DMS153 (cell line): ENCODE measurements at regions not wholly inside any gene's neighbourhood (a gene's known extent, or its start where the extent isn't known, plus 50 kb on each side); places are given as distances from the start of the nearest gene placed in this dataset.

ENCODE experiments used
- DNase-seq: peaks from one replicate; lab custom pipeline; 2025; lab: John Stamatoyannopoulos, UW

- no peak for DNase-seq
These were observed 180.8 kb upstream of the CAMK1G start for GRCh38 chr1:209402697-209403096.

- no peak for DNase-seq
These were observed 179.6 kb upstream of the CAMK1G start for GRCh38 chr1:209403921-209404320.

DNA sequence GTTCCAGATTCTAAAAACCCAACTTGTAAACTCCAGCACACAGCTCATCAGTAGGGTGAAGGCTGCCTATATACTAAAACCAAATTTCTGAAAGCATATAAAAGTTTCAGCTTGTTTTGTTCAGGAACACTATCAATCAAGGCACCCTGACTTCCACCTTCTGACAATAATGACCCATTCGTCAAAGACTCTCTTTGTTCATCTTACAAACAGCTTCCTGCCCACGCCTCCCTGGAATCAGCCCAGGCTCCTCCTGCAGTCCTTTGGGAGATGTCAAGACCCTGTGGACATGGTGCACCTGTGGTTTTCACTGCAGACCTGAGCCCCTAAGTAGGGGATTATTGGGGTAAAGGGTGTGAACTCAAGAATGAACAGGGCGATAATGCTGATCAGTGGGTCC lies 178.9 kb upstream of the CAMK1G start:
- DNase-seq = no peak

- no peak for DNase-seq
These were observed 178.2 kb upstream of the CAMK1G start for GRCh38 chr1:209405183-209405814.

DNA sequence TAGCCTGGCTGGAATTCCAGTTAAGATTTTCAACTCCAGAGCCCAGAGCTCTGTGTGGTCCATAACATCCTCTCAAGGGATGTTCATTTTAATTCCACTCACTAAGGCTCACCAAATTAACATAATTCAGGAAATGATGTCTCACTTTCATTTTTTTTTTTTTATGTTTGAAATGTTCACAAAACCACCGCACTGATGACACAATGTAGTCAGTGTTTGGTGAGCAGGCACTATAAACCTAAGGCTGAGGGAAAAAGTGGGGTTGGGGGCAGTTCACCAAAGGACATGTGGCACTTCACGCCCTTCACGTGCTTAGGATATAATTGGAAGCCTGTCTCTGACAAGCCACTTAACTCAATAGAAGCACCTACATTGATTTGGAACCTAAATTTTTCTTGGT lies 177.3 kb upstream of the CAMK1G start:
- no peak for DNase-seq

DNA sequence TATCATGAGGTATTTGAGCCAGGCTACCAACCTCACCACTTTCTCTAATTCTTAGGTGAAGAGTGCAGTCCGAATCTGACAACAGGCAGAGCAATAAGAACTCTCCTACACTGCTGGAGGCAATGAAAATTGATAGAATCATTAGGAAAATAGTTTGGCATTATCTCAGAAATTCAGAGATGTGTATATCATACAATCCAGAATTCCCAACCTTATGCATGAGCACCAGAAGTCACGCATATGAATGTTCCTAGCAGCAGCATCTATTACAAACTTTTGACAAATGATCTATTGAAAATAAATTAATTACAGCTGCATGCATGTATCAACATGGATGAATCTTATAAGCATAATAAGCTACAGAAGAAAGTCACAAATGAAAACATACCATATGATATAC lies 176.9 kb upstream of the CAMK1G start:
- no peak for DNase-seq

- DNase-seq = no peak
These were observed 173.7 kb upstream of the CAMK1G start for GRCh38 chr1:209409780-209410179.

DNA sequence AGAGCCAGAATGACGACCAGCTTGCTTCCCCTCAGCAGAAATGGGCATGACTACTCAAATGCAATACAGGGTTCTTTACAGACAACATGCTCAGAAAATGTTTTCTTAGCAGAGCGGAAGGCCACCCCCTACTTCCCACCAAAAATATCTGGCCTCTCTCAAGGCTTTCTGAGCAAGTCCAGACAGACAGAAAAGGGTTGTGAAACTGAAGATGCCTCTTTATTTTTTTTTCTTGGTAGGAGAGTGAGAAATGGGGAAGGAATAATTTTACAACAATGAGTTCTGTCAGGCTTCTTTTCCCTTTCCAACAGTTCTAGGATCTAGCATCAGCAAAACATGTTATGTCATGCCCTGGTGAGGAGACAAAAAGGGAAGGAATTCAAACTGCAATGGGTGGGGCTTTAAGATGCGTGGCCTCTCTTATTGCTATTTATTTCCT lies 172.0 kb upstream of the CAMK1G start:
- DNase-seq = no peak

DNA sequence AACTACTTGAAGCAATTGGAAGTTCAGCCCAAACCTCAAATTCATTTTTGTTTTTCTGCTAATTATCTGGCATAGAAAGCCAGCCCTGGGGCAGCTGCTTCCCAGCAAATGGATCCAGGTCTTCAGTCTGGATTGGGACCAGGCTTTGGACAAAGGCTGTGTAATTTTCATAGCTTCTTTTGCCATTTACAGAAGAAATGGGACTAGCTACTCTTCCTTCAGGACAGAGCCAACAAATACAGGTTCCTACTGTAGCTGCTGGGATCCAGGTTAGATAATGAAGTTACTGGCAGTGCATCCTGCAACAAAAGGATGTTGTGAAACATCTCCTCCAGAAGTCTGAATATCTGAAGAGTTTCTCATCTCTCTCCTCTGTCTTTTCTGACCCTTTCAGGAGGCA lies 171.5 kb upstream of the CAMK1G start:
- no peak for DNase-seq

DNA sequence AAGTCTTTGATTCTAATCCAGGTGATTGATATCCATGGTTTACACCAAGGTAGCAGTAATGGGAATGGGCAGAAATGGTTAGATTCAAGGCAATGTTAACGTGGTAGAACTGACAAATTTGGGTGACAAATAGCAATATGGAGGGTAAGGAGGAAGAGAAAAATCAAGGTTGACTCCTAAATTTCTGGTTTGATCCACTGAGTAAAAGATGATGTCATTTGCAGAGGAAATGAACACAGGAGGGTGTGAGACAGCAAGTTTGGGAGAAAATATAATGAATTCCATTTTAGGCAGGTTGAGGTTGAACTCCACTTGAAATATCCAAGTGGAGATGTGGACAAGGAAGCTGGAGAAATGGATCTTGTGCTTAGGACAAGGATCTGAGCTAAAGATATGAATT lies 170.9 kb upstream of the CAMK1G start:
- DNase-seq = no peak

DNA sequence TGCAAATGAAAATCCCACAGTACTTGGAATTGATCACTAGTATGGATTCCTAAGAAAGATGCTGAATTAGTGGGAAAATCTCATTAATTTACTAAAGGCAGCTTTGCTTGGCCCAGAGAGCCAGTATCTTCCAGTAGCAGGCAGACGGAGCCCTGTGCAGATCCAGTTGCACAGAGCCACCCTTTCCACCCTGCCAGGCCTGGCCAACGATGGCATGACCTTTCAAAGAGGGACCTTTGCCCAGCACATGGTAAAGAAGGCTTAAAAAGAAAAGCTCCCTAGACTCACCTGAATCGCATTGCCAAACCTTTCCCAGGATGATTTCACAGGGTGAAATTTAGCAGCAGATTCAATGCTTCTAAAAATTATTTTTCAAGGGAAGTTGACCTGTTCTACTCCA lies 170.5 kb upstream of the CAMK1G start:
- DNase-seq = no peak

DNA sequence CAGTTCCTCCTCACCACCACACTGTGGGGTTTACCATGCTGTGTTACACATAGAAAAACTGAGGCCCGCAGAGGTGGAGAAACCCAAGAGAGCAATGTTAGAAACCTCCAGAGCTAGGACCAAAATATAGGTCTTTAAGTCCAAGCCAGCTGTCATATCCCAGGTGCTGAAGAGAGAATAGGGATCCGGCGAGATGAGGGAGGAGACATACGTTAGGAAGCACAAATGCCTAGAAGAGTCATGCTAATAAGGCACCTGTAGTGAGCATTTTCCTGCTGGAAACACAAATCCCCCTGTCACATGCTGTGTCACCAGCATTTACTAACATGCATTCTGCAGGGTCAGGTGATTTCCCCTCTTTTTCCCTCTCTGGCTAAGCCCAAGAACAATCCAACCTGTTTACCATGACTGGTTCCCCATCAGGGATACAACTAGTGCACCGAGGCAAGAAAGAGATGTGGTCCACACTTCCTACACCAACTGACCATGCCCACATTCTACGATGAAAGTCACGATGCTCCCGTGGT lies 168.6 kb upstream of the CAMK1G start:
- no peak for DNase-seq

GRCh38 chr1:209416039-209416438 lies 167.5 kb upstream of the CAMK1G start:
- no peak for DNase-seq

GRCh38 chr1:209416716-209417115 lies 166.8 kb upstream of the CAMK1G start:
- no peak for DNase-seq

DNA sequence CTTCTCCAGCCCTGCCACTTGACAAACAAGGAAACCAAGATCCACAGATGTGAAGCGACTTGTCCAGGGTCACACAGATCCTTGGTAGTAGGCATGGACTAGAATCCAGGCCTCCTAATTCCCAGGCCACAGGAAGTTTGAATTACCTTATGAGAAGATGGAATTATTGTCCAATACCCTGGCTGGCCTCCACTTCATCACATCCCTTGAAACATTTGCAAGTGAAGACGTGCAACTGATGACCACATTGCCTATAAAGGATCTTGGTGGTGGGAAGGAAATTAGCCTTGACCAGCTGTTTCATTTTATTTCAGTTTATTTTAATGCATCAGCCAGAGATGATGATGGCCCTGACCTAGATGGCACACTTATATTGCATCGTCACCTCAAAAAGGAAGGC lies 165.8 kb upstream of the CAMK1G start:
- DNase-seq = no peak

GRCh38 chr1:209420276-209420675 lies 163.2 kb upstream of the CAMK1G start:
- DNase-seq = no peak

DNA sequence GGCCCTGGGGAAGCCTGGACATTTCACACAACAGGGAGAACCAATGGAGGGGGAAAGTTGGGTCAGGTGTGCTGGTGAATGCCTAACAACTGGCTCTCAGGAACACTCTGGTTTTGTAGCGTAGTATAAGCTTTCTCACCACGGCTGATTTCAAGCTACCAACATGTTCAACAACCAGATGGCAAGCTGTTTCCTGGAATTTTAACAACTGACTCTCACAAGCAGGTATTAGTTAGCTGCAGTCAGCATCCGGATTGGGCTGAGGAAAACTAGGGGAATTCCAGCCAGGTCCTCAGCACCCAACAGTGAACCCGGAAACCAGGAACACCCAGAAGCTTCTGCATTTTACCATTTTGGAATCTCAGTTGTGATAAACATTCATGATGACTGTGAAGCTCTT lies 162.3 kb upstream of the CAMK1G start:
- no peak for DNase-seq

- no peak for DNase-seq
These were observed 161.4 kb upstream of the CAMK1G start for GRCh38 chr1:209421978-209422680.

GRCh38 chr1:209425959-209426358 lies 157.6 kb upstream of the CAMK1G start:
- DNase-seq = no peak

- DNase-seq = no peak
These were observed 156.2 kb upstream of the CAMK1G start for GRCh38 chr1:209427277-209427676.

DNA sequence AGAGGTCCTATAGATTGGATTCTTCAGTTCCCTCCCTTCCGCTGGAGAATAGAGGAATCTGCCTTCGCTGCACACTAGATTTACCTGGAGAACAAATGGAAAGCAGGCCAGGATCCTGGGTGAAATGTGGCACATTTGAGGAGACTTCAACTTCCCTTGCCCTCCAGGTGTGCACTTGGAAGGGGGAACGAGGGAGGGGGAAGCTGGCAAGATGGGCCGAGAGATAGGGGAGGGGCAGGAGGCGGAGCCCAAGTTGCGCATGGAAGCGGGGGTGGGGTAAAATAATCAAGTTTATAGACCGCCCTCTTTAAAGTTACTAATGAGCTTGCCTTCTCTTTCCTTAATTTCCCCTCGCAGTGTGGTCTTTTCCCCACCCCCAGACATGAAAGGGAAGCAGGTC lies 155.7 kb upstream of the CAMK1G start:
- DNase-seq = no peak

DNA sequence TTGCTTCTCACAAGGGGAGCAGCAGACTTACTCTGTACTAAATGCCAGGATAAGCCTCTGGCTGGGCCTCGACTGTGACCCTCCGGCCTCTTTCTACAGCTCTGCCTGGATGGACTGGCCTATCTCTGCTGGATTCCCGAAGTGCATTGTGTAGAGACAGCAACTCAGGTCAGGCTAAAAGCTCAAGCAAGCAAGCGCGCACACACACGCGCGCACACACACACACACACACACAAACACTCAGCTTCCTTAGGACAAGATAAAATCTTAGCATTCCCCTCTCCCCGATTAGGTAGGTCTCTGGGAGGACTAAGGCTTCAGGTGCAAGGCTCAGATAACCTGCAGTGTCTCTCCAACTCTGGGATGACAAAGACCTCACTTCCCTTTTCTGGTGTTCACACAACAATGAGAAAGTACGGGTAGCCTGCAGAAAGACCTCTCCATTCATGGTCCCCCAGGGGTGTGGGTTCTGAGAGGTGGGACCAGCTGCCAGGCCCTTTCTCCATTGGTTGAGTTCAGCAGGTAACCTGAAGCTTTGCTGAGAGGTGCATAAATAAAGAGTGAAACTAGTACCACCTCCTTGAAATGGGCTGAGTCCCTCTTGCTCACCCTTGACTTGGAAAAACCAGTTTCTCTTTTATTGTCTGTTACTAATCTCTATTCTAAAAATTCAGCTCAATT lies 155.1 kb upstream of the CAMK1G start:
- no peak for DNase-seq

- DNase-seq = no peak
These were observed 153.9 kb upstream of the CAMK1G start for GRCh38 chr1:209429611-209430010.
